ENCODE measurements at regions not wholly inside any gene's neighbourhood (a gene's known extent, or its start where the extent isn't known, plus 50 kb on each side); places are given as distances from the start of the nearest gene placed in this dataset.

DNA sequence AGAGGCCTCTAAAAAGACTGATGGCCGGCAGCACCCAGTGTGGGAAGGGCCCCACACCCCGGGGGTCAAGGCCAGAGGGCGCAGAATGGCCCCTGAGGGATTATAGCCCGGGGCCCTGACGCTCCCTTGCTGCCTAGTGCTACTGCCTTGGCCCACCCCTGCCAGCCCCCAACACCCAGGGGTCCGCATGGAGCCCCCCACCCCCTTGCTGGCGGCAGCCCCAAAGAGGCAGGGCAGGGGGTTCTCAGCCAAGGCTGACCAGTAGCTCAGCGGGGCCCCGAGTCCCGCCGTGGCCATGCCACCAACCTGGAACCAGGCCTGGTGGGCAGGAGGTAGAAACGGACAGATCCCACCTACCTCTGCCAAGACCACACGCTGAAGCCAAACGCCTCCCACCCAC lies 73.1 kb upstream of the FBRSL1 start:
- TF ChIP-seq, protein P1, sequence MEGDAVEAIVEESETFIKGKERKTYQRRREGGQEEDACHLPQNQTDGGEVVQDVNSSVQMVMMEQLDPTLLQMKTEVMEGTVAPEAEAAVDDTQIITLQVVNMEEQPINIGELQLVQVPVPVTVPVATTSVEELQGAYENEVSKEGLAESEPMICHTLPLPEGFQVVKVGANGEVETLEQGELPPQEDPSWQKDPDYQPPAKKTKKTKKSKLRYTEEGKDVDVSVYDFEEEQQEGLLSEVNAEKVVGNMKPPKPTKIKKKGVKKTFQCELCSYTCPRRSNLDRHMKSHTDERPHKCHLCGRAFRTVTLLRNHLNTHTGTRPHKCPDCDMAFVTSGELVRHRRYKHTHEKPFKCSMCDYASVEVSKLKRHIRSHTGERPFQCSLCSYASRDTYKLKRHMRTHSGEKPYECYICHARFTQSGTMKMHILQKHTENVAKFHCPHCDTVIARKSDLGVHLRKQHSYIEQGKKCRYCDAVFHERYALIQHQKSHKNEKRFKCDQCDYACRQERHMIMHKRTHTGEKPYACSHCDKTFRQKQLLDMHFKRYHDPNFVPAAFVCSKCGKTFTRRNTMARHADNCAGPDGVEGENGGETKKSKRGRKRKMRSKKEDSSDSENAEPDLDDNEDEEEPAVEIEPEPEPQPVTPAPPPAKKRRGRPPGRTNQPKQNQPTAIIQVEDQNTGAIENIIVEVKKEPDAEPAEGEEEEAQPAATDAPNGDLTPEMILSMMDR (conservative IDR thresholded peaks at IDR 0.05 in 1 of 2, IDR thresholded peaks at IDR 0.05 in 1 of 2; ENCODE audit: low read depth in 1 of 2, low read length in 2 of 2): no peak
- no peak for TF ChIP-seq EZH2 (IDR thresholded peaks at IDR 0.05; ENCODE audit: low read length, missing control alignments)

Measured in fibroblast of lung (primary cell).